HEK293 (cell line): ENCODE measurements at regions not wholly inside any gene's neighbourhood (a gene's known extent, or its start where the extent isn't known, plus 50 kb on each side); places are given as distances from the start of the nearest gene placed in this dataset.

Experiments
- CTCF ChIP-seq: fragments of 450-650 bp; formaldehyde crosslinking; IDR thresholded peaks from 2 replicates; pipeline ENCODE4 v1.5.1; 2016; ENCODE audit warnings: missing biosample characterization, missing genetic modification characterization
- MYNN ChIP-seq: fragments of 450-650 bp; formaldehyde crosslinking; IDR thresholded peaks from 2 replicates; pipeline ENCODE4 v1.5.1; 2016; ENCODE audit warnings: missing biosample characterization, missing genetic modification characterization, borderline replicate concordance
- YY1 ChIP-seq: fragments of 450-650 bp; formaldehyde crosslinking; IDR thresholded peaks from 2 replicates; pipeline ENCODE4 v1.5.1; 2018; ENCODE audit warnings: missing biosample characterization, missing genetic modification characterization
- ZNF274 ChIP-seq, 2 experiments: fragments of 200-500 bp in 1 of 2; fragments of 450-650 bp in 1 of 2; sonication (Bioruptor generic) in 1 of 2; formaldehyde crosslinking in 1 of 2; IDR thresholded peaks; 2 replicates each; pipeline versions ENCODE4 v1.5.1 to v1.6.1; 2014 to 2016; ENCODE audit warnings: borderline replicate concordance in 1 of 2, inconsistent platforms in 1 of 2, low read length in 1 of 2, missing biosample characterization in 1 of 2, missing genetic modification characterization in 1 of 2
- ZNF311 ChIP-seq: fragments of 450-650 bp; formaldehyde crosslinking; IDR thresholded peaks from 2 replicates; pipeline ENCODE4 v1.5.1; 2017; ENCODE audit warnings: missing biosample characterization, missing genetic modification characterization, borderline replicate concordance
- ZNF670 ChIP-seq: fragments of 450-650 bp; formaldehyde crosslinking; IDR thresholded peaks from 2 replicates; pipeline ENCODE4 v1.5.1; 2016; ENCODE audit warnings: missing biosample characterization, missing genetic modification characterization, low read depth
- ZNF791 ChIP-seq: fragments of 450-650 bp; formaldehyde crosslinking; IDR thresholded peaks from 2 replicates; pipeline ENCODE4 v1.5.1; 2016; ENCODE audit warnings: missing biosample characterization, missing genetic modification characterization

- TF ChIP-seq ZNF670 (tag by site-specific recombination) = no peak
- no peak for TF ChIP-seq ZNF311 (tag by site-specific recombination)
- TF ChIP-seq YY1 = no peak
- no peak for TF ChIP-seq CTCF (tag by site-specific recombination)
- no peak for TF ChIP-seq MYNN (tag by site-specific recombination)
- TF ChIP-seq ZNF791 (tag by site-specific recombination) = no peak
- no peak for TF ChIP-seq ZNF274 (IDR thresholded peaks at IDR 0.05; ENCODE audit: low read length)
- TF ChIP-seq ZNF274 (tag by site-specific recombination; IDR thresholded peaks at IDR 0.05; ENCODE audit: borderline replicate concordance) = no peak
Observed at GRCh38 chr1:220971221-220971620, 92.0 kb downstream of the HLX start.
